GM18502 (cell line): ENCODE measurements at regions not wholly inside any gene's neighbourhood (a gene's known extent, or its start where the extent isn't known, plus 50 kb on each side); places are given as distances from the start of the nearest gene placed in this dataset.

Source experiments
- ATAC-seq: cut with Tn5 transposase; IDR thresholded peaks from one replicate; pipeline ENCODE4 v1.9.1; 2021; ENCODE audit warnings: mild to moderate bottlenecking; ENCODE audit not compliant: unreplicated experiment, poor library complexity

DNA sequence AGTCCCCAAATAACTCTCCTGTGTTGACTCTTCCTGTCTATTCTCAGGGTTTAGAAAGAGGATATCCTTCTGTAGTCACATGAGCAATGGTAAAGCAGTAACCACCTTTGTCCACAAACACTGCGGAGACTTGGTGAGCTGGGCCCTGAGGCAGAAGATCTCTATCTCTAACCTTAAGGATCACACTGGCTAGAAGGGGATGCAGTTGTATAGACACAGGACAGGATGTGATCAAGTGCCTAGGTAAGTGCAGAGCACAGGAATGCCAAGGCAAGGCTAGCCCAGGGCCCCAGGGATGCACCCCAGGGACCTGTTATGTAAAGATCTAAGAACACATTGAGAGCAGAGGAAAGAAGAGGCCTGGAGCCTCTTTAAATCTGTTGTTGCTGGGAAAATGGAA, 610.5 kb downstream of the IRX1 start:
- ATAC-seq, result no peak

GRCh38 chr5:4207486-4207885, 611.9 kb downstream of the IRX1 start:
- no peak for ATAC-seq

GRCh38 chr5:4208537-4208936, 612.9 kb downstream of the IRX1 start:
- no peak for ATAC-seq

DNA sequence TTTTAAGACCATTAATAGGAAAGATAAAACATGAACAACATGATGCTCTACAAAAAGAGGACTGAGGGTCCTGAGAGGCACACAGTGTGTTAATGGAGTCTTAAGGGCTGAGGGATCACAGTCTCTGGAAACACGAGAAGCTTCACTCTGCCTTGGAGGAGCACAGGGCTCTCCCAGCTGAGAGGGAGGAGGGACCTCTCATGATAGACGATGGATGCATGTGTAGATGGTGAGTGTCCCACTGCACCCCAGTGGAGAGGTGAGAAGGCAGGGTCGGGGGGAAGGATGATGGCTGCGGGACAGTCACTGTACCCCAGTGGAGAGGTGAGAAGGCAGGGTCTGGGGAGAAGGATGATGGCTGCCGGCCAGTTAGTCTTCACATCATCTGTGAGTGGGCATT, 613.4 kb downstream of the IRX1 start:
- ATAC-seq, result no peak

DNA sequence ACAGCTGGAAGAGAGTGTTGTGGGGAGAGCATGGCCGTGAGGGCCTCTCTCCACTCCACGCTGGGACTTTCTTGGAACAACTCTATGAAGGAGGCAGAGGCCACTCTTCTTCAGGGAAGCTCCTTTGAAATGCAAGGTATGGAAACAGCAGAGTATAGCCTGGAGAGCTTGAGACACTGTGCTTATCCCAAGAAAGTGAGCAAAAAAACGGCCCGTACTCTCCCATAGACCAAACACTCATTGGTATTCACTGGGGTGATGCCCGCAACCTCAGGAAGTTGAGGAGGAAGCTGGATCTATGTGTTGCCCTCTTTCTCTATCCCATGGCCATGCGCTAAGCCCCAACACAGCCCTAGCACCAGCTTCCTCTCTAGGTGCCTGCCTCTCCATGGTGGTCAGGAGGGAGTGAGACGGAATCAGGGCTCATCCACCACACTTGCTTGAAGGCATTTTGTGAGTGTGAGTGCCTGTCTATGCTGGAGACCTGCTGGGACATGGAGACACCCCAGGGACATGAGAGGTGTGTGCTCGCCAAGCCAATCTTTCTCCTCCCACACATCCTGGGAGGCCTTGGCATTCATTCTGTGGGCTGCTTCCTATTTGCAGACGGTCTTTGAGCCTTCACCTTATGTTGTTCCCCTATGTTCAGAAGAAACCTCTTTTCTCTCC, 616.6 kb downstream of the IRX1 start:
- no peak for ATAC-seq

DNA sequence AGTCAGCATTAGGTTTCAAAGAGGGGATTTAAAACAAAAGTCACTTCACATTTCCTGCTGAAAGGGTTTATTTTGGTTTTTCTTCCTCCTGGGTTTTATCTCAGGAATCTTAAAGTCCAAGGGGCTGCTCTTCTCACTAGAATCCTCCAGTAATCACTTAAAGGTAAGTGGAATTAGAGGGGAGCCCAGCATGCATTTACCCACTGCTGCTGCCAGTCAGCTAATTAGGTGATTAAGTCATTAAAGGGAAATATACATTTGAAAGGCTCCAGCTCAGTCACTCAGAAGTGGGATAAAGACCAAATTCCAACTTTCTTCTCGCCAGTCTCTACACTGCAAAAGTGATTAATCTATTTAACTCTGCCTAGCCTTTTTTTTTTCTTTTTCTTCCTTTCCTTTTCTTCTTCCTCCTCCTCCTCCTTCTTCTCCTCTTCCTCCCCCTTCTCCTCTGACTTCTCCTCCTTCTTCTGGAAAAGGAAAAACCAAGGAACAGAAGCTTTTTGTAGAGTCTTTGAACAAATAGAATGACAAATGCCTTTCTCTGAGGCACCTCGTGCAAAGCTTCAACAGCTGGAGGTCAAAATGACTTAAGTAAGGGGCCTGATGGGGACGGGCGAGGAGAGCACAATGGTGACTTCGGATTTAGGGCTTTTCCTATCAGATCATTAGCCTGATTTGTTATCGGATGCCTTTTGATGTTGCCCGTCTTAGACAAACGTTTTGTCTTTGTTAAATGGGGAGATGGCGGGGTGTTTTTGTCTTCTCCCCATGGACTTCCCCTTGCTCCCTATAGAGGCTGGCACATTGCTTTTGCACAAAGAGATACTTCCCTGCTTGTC, 617.6 kb downstream of the IRX1 start:
- ATAC-seq, result no peak

DNA sequence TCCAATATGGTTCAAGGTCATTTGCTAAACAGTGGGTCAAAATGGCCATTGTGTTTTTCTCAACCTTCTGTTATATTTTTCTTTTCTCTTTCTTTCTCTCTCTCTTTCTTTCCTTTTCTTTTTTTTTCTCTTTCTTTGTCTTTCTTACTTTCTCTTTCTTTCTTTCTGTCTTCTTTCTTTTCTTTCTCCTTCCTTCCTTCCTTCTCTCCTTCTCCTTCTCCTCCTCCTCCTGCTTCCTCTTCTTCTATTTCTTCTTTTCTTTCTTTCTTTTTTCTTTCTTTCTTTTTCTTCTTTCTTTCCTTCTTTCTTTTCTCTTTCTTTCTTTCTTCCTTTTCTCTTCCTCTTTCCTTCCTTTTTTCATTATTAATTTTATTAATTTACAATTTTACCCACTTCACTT, 619.5 kb downstream of the IRX1 start:
- ATAC-seq, result no peak

- ATAC-seq, result no peak
Observed at GRCh38 chr5:4216142-4216541, 620.5 kb downstream of the IRX1 start.

DNA sequence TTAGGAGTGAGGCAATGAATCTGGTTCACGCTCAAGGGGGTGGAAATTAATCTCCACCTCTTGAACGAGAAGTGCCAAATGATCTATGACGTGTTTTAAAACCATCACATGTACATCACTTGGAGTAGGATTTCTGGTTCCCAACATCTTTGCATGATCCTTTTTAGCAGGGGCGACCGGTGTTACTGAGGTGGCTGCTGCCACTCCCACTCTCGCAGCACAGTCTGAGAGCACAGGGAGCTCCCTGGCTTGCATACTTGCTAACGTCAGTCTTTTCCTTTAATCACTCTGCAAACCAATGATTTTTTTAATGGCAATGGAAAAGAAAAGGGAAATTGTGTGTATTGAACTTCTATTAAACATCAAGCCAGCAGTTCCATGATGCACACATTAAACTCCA, 624.4 kb downstream of the IRX1 start:
- ATAC-seq, result no peak

DNA sequence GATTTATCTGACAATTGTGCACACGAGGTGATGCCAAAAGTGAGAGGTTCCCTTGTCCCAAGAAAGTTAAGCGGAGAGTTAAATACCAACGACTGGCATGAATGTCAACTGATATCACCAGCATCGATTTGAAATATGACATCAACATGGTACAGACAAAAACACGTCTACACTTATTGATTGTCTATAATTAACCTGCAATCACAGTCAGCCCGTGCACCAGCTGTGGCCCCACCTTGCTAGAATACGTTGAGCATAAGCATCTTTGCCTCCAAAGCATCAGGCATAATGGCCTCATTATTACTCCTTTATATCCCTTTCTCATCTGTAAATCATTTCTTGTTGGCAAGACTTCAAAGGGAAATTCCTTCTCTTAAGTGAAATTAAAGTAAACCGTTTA, 625.4 kb downstream of the IRX1 start:
- ATAC-seq, result no peak

DNA sequence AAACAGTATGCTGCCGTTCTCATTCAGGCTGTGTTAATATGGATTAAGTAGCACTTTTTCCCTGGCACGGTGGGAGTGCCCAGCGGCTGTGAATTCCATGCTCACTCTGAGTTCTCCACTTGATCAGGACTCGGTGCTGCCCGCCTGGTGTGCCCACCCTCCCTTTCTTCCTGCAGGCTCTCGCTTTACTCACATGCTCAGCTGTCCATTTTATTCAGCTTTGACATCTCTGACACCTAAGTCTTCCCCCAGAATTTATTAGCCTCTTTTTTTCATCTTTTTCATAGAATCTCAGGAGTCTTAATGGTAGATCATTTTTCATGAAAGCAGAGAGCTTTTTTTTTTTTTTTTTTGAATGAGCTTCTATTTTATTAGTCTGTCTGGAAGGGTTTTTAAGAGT, 626.5 kb downstream of the IRX1 start:
- no peak for ATAC-seq

GRCh38 chr5:4222821-4223220, 627.2 kb downstream of the IRX1 start:
- no peak for ATAC-seq

GRCh38 chr5:4225741-4226140, 630.1 kb downstream of the IRX1 start:
- no peak for ATAC-seq

- no peak for ATAC-seq
Observed at GRCh38 chr5:4226565-4226964, 630.9 kb downstream of the IRX1 start.

GRCh38 chr5:4228708-4229107, 633.1 kb downstream of the IRX1 start:
- ATAC-seq, result no peak

DNA sequence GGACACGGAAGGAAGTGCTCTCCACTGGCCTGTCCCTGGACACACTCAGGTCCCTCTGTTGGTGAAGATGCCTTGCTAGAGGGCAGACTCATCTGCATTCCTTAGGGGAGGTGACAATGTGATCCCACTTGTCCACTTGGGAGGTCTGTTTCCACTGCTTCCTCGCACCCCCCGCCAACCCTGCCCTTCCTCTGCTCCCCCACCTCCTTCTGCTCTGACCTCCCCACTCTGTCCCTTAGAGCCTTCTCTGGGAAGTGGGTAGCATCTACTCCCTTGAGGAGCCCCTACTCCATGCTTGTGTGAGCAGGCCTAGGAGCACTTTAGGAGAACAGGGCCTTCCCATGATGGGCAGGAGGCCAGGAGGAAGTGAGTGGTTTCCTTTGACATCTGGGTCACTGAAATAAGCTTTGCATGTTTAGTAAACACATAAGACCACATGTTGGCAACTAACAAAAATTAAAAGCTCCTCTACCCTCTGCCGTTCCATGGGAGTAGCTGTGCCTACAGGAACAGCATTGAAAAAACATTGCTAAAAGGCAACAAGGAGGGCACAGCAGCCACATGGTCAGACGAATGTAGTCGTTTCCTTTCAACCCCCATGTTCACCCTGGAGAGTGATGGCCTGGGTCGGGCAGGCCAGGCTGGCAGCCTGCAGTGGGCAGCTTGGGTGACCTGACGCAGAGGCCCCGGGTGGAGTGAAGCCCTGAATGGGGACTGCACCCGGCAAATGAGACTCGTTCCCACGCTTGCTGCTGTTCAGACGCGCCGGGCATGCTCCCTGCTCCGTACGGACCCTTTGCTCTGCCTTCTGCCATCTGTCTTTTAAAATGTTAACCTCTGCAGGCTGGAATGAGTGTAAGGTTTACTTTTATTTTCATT, 634.0 kb downstream of the IRX1 start:
- ATAC-seq, result no peak

GRCh38 chr5:4230471-4230785, 634.8 kb downstream of the IRX1 start:
- no peak for ATAC-seq

DNA sequence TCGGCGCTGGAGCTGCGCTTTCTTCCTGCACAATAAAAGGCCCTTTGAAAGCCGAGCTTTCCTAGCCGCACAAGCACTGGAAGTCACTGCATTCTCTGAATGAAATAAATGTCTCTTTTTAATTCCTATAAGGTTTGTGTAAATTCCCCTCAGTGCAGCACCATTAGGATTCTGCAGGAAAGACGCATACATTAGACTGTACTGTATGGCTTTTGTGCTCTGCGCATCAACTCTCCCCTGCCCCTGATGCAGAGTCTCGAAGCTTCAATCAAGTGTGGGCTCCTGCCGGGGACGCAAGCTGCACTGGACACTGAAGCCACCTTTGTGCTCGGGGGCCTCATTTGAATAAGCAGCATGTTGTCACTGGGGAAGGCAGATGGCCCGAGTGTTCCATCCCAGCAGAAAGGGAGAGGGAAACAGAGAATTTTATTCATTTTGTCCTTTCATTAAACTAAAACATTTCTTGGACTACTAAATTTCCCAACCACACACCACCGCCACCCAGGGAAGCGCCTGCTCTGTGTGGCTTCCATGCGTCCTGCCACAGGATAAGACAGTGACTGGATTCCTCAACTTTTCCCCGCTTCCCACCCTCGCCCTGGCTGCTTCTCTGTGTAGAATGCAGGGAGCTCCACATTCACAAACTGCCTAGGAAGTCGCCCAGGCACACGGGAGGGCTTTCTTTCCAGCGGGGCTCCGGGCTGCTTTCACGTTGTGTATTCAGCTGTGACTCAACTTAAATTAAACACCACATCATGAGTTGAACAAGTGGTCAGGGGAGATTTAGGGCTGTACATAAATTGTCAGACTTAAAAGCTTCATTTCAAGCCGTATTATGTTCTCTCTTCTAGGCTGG, 635.4 kb downstream of the IRX1 start:
- ATAC-seq, result no peak

- ATAC-seq, result no peak
Observed at GRCh38 chr5:4232084-4232483, 636.5 kb downstream of the IRX1 start.

DNA sequence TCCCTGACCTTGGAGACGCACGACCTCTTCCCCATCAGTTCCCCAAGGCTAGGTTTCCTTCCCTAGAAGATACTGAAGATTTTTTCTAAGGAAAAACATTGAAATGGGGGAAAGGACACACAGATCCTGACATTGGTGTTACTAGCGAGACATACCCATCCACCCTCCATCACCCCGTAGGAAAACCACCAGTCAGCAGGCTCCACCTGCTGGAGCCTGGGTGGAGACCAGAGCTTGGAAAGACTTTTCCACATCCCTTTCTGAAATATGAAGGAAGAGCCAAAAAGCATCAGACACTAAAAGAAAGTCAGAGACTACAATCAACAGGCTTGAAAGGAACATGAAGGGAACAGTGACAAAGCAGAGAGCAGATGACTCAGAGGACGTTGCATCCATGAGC, 638.0 kb downstream of the IRX1 start:
- no peak for ATAC-seq
